ENCODE measurements at regions not wholly inside any gene's neighbourhood (a gene's known extent, or its start where the extent isn't known, plus 50 kb on each side); places are given as distances from the start of the nearest gene placed in this dataset.

- ATAC-seq (ENCODE audit: low read depth) (no peak), DNase-seq (no peak)
- no peak for TF ChIP-seq CTCF (conservative IDR thresholded peaks at IDR 0.05; ENCODE audit: low read depth, low read length)
- no peak for TF ChIP-seq SMC3 (IDR thresholded peaks at IDR 0.05; ENCODE audit: low read depth, low read length)
- no peak for TF ChIP-seq FOS (IDR thresholded peaks at IDR 0.05; ENCODE audit: low read depth, low read length)
- no peak for TF ChIP-seq MXI1 (IDR thresholded peaks at IDR 0.05; ENCODE audit: borderline replicate concordance, low read depth, low read length)
- TF ChIP-seq NFE2L2 (IDR thresholded peaks at IDR 0.05; ENCODE audit: low read depth, low read length), result no peak
- no peak for TF ChIP-seq RAD21 (IDR thresholded peaks at IDR 0.05; ENCODE audit: low read length)
- no peak for TF ChIP-seq BHLHE40 (IDR thresholded peaks at IDR 0.05; ENCODE audit: low read depth, low read length)
- no peak for TF ChIP-seq RCOR1 (IDR thresholded peaks at IDR 0.05; ENCODE audit: insufficient replicate concordance, low read length)
- no peak for TF ChIP-seq CHD1 (IDR thresholded peaks at IDR 0.05; ENCODE audit: low read depth, low read length)
- TF ChIP-seq MAFK (IDR thresholded peaks at IDR 0.05; ENCODE audit: low read depth, low read length), result no peak
- TF ChIP-seq USF2 (IDR thresholded peaks at IDR 0.05; ENCODE audit: low read depth, low read length), result no peak
- Histone ChIP-seq H3K27me3 (ENCODE audit: control insufficient read depth, insufficient read depth, low read length) (peaks cover 9% of the 10 kb centered on the region; the same call in 1 of the 2 replicates), H3K23ac (ENCODE audit: low read depth, low read length) (no peak overlapping the region), H4K20me1 (ENCODE audit: insufficient read depth, low read length) (no peaks in the 10 kb centered on the region), H3K9me1 (ENCODE audit: insufficient read depth, low read length) (no peaks in the 10 kb centered on the region), H4K91ac (ENCODE audit: insufficient read depth, low read depth, low read length) (no peak overlapping the region), H3K18ac (ENCODE audit: low read depth, low read length) (no peak overlapping the region), H4K5ac (ENCODE audit: low read depth, low read length) (no peak overlapping the region), H3K4ac (ENCODE audit: low read depth, low read length) (no peak overlapping the region), H3K4me1 (ENCODE audit: control insufficient read depth, insufficient read depth, low read length) (no peaks in the 10 kb centered on the region), H3K27ac (ENCODE audit: insufficient read depth, low read length) (no peak overlapping the region), H2BK20ac (ENCODE audit: low read depth, low read length) (no peak overlapping the region), H2BK120ac (ENCODE audit: low read depth, low read length) (no peak overlapping the region), H3K79me1 (ENCODE audit: low read depth in 1 of 2, low read length in 2 of 2) (no peaks in the 10 kb centered on the region), H3K9ac (ENCODE audit: low read depth, low read length) (no peak overlapping the region), H3K14ac (replicated peaks; ENCODE audit: low read depth, low read length) (no peak overlapping the region), H2BK15ac (ENCODE audit: low read depth, low read length) (no peak overlapping the region), H2AK5ac (ENCODE audit: low read depth, low read length) (no peak overlapping the region), H3K36me3 (ENCODE audit: control insufficient read depth, insufficient read depth, low read length) (no peaks in the 10 kb centered on the region), H3K4me3 (ENCODE audit: insufficient read depth, low read depth, low read length) (no peak overlapping the region), H3K9me3 (ENCODE audit: control insufficient read depth, insufficient read depth, low read length) (no peaks in the 10 kb centered on the region), H3K56ac (ENCODE audit: extremely low read depth, insufficient read depth, low read length) (no peak overlapping the region), H3K4me2 (ENCODE audit: low read depth, low read length) (no peak overlapping the region), H4K8ac (ENCODE audit: low read depth in 2 of 2, low read length in 2 of 2) (no peak overlapping the region), H2AFZ (replicated peaks; ENCODE audit: low read length, poor library complexity) (no peak overlapping the region), H2AK9ac (replicated peaks; ENCODE audit: low read depth, low read length, poor library complexity) (no peak overlapping the region), H2BK5ac (ENCODE audit: low read depth, low read length, poor library complexity, severe bottlenecking) (no peak overlapping the region)
- dilution Hi-C loops (cut with HindIII; ENCODE audit: low sequenced_read_pairs, unreplicated experiment) (no loop called here), intact Hi-C loops (cut with micrococcal nuclease) (loop anchor here (10.0 kb wide), 1 partner anchor 641 kb away; no protein-coding TSS in a partner anchor), in situ Hi-C loops (cut with MboI; ENCODE audit: low sequenced_read_pairs) (no loop called here)
- 62% methylated on average over 3 of the region's 10 CpGs; no CpG with 5 or more reads in 1 of the 2 experiments for WGBS, 2 experiments (ENCODE audit: extremely low coverage in 2 of 2, insufficient read length in 1 of 2)
- BruUV-seq (replicated peaks), result no TSS peak
- POLR2A ChIA-PET (ENCODE audit: unreplicated experiment), result no interaction called here
- CTCF ChIA-PET, result no interaction called here
These were observed 64.0 kb upstream of the PPP1R26 start for GRCh38 chr9:135415586-135415985.

Measured in IMR-90 (cell line).